ENCODE measurements at regions not wholly inside any gene's neighbourhood (a gene's known extent, or its start where the extent isn't known, plus 50 kb on each side); places are given as distances from the start of the nearest gene placed in this dataset.

DNA sequence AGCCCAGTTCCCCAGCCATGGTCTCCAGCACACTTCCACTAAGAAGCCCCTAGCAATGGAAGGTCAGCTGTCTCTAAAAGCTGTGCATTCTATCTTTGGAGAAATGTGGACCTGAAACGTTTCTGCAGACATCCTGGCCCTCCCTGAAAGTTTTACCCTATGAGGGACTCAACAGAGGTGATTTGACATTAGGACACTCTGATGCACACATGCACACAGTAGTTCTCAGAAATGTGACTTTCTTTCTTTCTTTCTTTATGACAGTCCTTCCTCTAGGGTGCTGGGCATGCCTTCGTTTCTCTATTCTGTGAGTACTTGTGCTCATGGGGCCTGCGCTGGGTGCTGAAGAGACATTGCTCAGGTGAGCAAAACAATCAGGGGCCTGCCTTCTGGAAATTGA, 857.3 kb downstream of the RNF144A start:
- DNase-seq, result no peak

DNA sequence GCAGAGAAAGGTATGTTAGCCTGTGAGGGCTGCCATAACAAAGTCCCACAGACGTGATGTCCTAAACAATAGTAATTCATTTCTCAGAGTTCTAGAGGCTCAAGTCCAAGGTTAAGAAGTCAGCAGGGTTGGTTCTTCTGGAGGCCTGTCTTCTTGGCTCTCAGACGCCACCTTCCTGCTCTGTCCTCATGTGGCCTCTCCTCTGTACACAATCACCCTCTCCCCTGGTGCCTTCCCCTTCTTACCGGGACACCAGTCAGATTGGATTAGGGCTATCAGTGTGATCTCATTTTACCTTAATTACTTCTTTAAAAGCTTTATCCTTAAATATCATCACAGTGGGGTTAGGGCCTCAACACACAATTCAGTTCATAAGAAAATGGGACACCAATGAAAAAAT, 860.5 kb downstream of the RNF144A start:
- DNase-seq, result no peak

DNA sequence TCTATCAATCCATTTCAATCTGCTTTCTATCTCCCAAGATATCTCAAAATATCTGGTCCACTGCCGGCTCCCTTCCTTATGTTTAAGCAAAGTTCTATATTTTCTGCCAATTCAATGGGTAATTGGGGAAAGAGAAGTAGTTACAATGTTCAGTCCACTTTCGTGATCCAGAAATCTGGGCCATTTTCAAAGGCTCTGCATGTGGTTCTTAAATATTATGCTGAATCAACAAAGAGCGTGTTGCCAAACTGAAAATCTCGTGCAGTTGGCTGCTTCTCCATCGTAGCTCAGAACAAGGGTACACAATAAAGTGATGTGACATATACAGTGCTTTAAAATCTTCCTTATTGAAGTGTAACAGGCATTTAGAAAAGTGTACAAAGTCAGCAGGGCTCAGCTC, 863.1 kb downstream of the RNF144A start:
- no peak for DNase-seq

DNA sequence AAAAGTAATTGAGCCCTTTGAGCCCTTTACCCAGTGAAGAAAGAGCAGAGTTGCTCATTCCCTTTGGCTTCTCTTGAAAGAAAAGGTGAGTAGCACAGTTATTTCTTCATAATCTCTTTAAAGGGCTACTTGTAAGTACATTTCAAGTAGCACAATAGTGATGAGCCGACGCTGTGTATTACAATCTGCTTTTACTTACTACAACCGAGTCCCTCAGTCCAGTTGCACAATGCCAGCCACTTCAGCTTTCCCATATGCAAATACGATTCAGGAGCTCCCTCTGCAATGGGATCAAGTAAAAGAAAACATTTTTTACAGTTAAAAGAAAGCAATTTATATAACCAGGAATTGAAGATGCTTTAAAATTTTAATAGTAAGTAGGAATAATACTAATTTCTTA, 868.5 kb downstream of the RNF144A start:
- no peak for DNase-seq

DNA sequence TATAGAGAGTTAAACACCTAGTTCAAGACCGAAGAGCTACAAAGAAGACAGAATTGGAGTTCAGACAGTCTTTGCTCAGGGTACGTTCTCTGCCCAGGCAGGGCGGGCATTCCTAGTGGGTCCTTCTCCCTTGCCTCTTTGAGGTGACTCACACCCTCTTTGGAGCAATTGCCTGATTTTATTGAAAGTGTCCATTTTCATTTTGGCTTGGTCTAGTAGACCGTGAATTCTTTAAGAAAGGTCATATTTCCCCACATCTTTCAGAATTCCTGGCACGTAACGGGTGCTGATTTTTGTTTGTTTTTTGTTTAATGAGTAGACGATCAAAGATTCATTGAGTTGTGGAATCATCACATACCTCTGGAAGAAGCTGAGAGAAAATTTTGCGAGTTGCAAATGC, 871.5 kb downstream of the RNF144A start:
- DNase-seq, result no peak

GRCh38 chr2:7792031-7792651, 874.9 kb downstream of the RNF144A start:
- no peak for DNase-seq

DNA sequence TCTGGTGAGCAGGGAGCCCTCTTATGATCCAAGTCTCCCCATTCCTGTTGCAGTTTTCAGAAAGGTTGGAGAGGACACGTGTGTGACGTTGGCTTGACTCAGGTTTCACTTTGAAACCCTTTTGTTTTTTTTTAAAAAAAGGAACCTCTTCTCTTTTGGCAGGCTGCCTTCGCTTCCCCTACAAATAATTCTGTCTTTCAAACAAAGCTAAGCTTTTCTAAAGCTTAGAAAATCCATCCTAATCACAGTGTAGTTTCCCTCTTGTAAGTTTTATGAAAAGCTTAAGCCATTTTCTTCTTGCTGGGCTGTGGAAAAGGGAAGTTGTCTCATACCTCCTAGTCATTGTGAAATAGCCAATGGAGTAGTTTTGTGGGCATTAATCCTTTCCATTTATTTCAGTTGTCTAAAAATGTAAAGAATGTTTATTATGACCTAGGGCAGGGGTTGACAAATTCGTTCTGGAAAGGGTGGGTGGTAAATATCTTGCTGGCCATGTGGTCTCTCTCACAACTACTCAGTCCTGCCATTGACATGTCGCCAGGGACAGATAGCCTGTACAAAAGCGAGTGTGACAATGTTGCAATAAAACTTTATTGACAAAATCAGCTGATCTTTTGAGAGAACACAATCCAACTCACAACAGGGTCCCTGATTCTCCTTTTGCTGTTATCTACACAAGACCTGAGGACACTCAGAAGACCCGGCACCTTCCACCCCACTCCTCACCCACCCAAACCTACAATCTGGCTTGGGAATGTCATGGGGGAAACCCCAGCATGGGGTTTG, 878.8 kb downstream of the RNF144A start:
- no peak for DNase-seq

DNA sequence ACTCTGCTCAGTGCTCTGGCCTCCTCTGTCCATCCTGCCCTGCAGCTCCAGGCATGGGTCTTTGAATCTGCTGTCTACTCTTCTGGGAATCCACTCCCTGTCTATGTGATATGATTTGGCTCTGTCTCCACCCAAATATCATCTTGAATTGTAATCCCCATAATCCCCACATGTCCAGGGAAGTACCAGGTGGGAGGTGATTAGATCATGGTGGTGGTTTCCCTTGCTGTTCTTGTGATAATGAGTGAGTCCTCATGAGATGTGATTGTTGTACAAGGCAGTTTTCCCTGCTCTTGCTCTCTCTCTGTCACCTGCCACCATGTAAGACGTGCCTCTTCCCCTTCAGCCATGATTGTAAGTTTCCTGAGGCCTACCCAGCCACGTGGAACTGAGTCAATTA, 881.8 kb upstream of the ID2 start:
- DNase-seq, result no peak

GRCh38 chr2:7801212-7801611, 880.6 kb upstream of the ID2 start:
- no peak for DNase-seq

- DNase-seq, result no peak
Observed at GRCh38 chr2:7803515-7803914, 878.3 kb upstream of the ID2 start.

DNA sequence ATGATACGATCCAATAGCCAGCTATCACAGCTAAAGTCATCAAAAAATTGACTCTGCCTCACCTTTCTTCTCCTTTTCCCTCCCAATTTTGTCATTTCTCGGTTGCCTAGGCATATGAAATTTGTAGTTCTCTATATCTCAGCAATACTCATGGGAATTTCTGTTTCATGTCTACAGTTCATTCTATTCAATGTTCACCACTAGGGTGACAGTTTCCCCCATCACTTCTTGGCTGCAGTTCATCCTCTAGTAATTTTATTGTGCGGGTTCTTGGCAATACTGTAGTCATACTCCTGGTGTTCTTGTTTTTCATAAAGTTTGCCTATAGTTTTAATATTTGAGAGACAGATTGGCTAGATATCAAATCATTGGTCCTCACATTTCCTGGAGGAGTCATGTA, 872.2 kb upstream of the ID2 start:
- DNase-seq, result no peak

GRCh38 chr2:7811073-7811472, 870.8 kb upstream of the ID2 start:
- no peak for DNase-seq

DNA sequence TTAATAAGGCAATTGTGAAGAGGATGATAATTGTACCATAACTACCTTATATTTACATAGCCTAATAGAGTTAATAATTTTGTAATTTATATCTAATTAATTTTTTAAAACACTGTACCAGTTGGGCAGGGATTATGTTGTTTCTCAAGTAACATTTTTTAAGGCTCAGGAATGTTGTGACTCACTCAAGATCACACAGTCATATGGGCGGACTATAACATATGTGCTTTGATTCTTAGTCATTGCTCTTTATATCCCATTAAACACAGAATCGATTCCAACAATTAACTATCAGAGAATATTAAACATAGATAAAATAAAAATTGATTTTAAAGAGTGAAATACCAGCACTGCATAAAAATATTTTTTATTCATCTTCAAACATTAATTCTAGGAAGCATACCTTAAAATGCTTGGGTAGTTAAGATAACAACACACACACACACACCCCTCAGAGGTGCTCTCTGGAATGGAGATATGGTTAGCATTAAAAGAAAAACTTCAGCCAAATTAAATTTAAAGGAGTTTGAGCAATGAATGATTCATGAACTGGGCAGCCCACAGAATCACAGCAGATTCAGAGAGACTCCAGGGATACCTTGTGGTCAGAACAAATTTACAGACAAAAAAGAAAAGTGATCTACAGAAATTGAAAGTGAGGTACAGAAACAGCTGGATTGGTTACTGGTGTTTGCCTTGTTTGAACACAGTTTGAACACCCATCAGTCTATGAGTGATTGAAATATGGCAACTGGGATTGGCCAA, 869.4 kb upstream of the ID2 start:
- DNase-seq, result no peak

DNA sequence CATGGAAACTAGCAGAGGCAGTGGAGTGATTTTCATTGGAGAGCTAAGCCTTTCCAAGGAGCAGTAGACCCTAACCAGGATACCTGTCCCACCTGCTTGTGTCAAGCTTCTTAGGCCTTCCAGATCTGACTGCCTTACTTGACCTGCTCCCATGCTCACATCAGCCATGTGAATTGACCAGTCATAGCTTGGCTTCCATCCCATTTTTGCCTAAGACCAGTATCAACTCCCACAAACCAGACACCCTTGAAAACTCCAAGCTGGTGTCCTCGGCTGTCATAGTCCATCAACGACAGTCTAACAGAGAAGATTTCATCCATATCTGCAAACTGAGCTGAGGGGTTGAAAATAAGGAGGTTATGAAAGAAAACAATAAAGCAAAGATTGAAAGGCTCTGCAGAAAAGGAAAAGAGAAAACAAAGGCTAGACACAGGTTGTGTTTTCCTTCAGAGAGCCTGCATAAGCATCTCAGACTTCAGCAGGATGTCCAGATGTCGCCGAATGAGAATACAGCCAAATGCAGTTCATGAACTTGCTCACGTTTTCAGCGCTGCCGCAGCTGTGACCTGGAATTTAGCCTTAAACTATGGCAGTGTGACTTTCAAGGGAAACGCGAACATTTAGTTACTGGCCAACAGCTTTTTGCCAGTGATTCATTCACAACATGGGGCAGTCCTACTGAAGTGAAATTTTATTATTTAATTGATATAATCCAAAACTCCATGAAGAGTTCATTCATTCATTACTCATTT, 868.1 kb upstream of the ID2 start:
- DNase-seq, result no peak

GRCh38 chr2:7815726-7816125, 866.1 kb upstream of the ID2 start:
- DNase-seq, result no peak

DNA sequence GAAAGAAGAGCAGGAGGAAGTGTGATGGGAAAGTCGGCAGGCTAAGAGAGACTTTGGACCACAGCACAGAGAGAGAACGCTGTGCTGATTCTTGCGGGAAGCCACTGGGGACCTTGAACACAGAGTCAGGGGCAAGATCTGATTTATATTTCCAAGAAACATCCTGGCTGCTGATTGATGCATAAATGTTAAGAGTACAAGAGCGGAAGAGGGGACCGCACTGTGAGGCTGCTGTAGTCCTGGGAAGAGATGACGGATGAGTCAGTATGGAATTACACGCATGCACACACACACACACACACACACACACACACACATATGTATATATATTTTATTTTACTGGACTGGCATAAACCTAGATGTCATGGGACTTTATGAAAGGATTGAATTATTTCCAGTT, 865.6 kb upstream of the ID2 start:
- DNase-seq, result no peak

- no peak for DNase-seq
Observed at GRCh38 chr2:7816944-7817343, 864.9 kb upstream of the ID2 start.

DNA sequence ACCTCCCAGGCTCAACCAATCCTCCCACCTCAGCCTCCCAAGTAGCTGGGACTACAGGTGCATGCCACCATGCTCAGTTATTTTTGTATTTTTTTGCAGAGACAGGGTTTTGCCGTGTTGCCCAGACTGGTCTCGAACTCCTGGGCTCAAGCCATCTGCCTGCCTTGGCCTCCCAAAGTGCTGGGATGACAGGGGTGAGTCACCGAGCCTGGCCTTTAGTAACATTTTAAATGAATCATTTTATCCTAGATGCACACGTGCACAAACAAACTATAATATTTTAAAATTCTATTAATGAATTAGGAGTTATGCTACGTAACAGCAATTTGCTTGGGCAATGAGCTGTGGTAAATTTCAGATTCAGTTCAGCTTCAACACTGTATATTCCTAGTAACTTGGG, 862.5 kb upstream of the ID2 start:
- DNase-seq, result no peak

- no peak for DNase-seq
Observed at GRCh38 chr2:7819850-7820249, 862.0 kb upstream of the ID2 start.

GRCh38 chr2:7824211-7824610, 857.6 kb upstream of the ID2 start:
- DNase-seq, result no peak

- DNase-seq, result no peak
Observed at GRCh38 chr2:7825591-7826312, 856.1 kb upstream of the ID2 start.

DNA sequence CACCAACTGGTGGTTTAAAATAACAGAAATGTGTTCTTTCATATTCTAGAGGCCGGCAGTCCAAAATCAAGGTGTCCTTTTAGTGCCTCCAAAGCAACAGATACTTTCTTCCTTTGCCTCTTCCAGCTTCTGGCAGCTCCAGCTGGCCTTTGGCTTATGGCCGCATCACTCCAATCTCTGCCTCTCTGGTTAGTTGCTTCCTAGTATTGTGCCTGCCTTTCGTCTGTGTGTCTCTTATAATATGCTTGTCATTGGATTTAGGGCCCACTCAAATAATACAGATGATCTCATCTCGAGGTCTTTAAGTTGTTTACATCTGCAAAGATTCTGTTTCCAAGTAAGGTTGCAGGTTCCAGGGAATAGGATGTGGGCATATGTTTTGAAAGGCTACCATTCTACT, 855.2 kb upstream of the ID2 start:
- no peak for DNase-seq

GRCh38 chr2:7829241-7829640, 852.6 kb upstream of the ID2 start:
- DNase-seq, result no peak

Measured in NCI-H2227 treated with DMSO at 0.1 percent for 48 hours (cell line).